GM12891 (cell line): ENCODE measurements at regions not wholly inside any gene's neighbourhood (a gene's known extent, or its start where the extent isn't known, plus 50 kb on each side); places are given as distances from the start of the nearest gene placed in this dataset.

ENCODE experiments used
- POLR2A ChIP-seq: IDR thresholded peaks from 2 replicates; pipeline ENCODE4 v1.6.1; 2011; ENCODE audit warnings: low read depth, low read length, control low read depth
- POLR2AphosphoS5 ChIP-seq: IDR thresholded peaks from 2 replicates; pipeline ENCODE4 v1.6.1; 2011; ENCODE audit warnings: low read depth, low read length, control low read depth
- TAF1 ChIP-seq: IDR thresholded peaks from 2 replicates; pipeline ENCODE4 v1.6.1; 2011; ENCODE audit warnings: low read depth, low read length, control low read depth

- no peak for TF ChIP-seq POLR2A
- TF ChIP-seq TAF1: no peak
- no peak for TF ChIP-seq POLR2AphosphoS5
Measured at GRCh38 chr12:65526311-65526710, 247.8 kb downstream of the MSRB3 start.
